GM19452 (cell line): ENCODE measurements at regions not wholly inside any gene's neighbourhood (a gene's known extent, or its start where the extent isn't known, plus 50 kb on each side); places are given as distances from the start of the nearest gene placed in this dataset.
"Not testable (repeated sequence)": the region's sequence is repeated elsewhere in the genome, so short reads cannot be mapped to it uniquely, and the experiment has no call there.

ENCODE experiments used
- ATAC-seq: cut with Tn5 transposase; IDR thresholded peaks from one replicate; pipeline ENCODE4 v1.9.1; 2021; ENCODE audit not compliant: unreplicated experiment

GRCh38 chr4:155592179-155592937 is 74.3 kb upstream of the GUCY1A1 start:
- no peak for ATAC-seq

DNA sequence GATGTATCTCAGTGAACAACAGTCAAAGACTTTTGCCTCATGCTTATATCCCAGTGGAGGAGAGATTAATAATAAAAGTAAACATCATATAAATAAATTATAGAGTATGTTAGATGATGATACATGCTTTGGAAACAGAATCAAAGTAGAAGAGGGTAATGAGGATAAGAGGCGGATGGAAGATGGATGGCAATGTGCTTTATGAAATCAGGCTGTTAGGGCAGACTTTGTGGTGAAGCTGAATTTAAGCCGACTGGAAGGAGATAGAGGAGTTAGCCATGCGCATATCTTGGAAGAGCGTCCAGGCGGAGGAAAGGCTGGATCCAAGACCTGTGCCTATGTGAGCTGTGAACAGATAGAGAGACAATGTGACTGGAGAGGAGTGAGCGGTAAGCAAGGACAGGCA is 74.9 kb upstream of the GUCY1A1 start:
- ATAC-seq, result no peak

GRCh38 chr4:155590796-155591585 is 75.7 kb upstream of the GUCY1A1 start:
- no peak for ATAC-seq

DNA sequence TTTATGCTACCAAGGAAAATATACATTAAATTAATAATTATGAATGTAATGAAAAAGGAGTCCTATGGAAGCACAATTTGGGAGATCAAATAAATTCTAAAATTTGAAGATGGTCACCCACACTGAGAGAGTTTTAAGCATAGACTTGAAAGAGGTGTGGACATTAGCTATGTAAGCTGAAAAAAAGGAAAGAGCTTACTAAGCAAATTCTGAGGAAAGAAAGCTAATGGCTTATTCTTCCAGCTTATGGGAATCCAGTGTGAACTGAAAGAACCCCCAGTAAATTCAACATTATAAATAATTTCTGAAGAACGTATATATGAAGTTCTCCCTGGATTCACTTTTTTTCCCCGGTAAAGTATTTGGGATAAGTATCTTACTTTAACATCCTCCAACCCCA is 78.2 kb upstream of the GUCY1A1 start:
- no peak for ATAC-seq

DNA sequence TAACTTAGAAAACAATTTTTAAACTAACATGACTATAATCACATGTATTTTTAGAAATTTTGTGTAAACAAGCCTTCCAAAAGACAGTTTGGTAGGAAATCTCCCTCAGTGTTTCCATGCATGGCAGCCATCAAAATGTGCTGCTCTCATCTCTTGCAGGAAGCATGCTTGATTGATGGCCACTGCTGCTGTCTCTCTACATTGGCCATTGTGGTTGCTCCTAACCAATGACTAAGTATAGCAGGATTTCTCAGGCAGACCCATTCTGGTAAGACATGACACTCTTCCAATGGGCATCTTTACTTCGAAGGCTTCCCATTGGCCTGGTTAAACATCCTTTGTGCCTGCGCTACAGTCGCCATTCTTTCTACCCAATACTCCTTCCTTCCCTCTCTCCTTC is 78.9 kb upstream of the GUCY1A1 start:
- no peak for ATAC-seq

DNA sequence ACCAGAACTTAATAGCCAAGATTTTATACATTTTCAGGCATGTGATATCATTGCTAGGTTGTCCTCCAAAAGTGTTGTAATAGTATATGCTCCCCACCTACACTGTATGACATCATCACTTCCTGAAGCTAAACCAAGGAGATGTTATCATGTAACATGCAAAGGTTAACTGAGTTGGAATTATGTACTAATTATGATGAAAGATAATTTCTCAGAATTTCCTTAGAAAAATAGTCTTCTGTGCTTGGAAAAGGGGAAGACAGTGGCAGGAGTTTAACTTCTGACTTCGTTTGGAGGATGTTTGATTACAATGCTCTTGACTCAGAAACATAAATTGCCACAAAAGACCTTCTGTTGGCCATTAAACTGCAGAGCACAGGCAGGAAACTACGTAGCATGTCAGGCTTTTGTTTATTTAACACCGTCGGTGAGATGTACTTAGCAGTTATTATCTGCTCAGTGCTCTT is 83.6 kb upstream of the GUCY1A1 start:
- no peak for ATAC-seq

GRCh38 chr4:155582041-155582440 is 84.6 kb upstream of the GUCY1A1 start:
- ATAC-seq, result no peak

GRCh38 chr4:155578726-155579370 is 87.8 kb upstream of the GUCY1A1 start:
- no peak for ATAC-seq

GRCh38 chr4:155578219-155578618 is 88.4 kb upstream of the GUCY1A1 start:
- no peak for ATAC-seq

DNA sequence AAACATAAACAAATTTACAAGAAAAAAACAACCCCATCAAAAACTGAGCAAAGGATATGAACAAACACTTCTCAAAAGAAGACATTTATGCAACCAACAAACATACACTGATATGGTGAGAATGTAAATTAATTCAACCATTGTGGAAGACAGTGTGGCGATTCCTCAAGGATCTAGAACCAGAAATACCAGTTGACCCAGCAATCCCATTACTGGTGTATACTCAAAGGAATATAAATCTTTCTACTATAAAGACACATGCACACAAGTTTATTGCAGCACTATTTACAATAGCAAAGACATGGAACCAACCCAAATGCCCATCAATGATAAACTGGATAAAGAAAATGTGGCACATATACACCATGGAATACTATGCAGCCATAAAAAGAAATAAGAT is 92.3 kb upstream of the GUCY1A1 start:
- not testable (repeated sequence) for ATAC-seq

DNA sequence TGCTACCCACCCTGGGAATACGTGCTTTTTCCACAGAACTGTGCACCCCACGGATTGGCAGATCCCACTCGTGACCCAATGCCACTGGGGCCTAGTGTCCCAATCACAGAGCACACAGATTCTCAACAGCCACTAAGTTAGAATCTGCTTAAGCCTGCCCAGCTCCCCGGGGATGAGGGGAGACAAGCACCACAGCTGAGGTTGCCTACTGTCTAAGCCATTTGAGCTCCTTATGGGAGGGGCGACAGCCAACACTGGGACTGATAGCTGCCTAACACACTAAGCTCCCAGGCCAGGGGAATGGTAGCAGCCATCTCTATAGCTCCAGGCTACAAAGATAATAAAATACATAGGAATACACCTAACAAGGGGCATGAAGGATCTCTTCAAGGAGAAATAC is 93.5 kb upstream of the GUCY1A1 start:
- ATAC-seq, result no peak

- no peak for ATAC-seq
Measured at GRCh38 chr4:155572106-155572703, 94.4 kb upstream of the GUCY1A1 start.

DNA sequence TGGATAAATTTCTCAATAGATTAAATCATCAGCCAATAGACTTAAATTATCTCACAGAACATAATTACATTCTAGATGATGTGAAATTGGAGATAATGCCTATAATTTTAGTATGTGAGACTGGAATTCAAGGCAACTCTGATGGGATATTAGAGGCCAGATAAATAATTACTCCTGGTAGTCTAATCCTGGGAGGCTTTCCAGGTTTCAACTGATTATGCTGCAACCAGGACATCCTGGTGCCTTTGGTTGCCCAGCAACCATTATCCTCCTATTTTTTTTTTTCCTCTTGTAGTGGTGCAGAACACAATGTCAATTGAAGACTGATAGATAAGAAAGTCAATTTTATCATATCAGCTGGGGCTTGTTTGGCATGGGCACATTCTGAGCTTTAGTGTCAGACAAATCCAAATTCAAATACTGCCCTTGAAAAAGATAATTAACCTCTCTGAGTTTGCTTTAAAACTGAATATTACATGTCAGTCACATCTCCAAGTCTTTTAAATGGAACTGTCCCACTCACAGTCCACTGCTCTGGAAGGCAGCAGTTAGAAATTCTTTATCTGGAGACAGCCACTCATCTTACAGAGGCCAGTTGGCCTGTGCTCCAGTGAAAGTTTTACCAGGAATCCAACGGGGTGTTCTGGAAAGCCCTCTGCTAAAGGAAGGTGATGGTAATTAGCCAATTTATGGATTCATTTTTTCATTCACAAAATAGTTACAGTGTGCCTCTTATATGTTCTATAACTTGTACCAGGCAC is 95.3 kb upstream of the GUCY1A1 start:
- no peak for ATAC-seq

DNA sequence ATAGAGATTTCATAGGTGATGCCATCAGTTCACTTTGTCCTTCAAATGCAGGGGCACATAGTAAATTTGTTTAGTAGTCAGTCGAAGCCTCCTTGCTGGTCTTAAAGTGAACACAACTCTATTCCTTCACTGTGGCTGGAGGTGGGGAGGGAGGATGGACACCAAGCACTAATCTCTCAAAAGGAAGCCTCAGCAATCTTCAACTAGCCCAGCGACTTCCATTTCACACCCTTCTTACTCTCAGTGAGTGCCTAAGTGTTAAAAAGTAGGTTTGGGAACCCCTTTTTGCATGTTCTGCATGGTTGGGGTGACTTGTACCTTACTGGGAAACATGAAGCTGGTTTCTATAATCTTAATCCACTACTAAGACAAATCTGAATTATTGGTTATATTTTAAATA is 96.0 kb upstream of the GUCY1A1 start:
- ATAC-seq, result no peak

GRCh38 chr4:155569960-155570515 is 96.6 kb upstream of the GUCY1A1 start:
- ATAC-seq, result no peak

DNA sequence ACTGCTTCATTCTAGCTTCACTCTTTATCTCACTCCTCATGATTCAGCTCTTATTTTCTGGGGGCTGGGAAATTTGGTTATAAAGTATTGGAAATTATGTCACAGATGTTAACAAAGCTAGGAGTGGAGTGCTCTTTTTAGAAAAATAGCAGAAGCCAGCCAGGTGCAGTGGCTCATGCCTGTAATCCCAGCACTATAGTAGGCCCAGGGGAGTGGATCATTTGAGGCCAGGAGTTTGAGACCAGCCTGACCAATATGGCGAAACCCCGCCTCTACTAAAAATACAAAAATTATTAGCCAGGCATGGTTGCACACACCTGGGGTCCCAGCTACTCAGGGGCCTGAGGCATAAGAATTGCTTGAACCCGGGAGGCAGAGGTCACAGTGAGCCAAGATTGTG is 97.2 kb upstream of the GUCY1A1 start:
- ATAC-seq, result no peak

GRCh38 chr4:155568641-155569220 is 97.9 kb upstream of the GUCY1A1 start:
- no peak for ATAC-seq

- no peak for ATAC-seq
Measured at GRCh38 chr4:155566354-155566753, 100.3 kb upstream of the GUCY1A1 start.

DNA sequence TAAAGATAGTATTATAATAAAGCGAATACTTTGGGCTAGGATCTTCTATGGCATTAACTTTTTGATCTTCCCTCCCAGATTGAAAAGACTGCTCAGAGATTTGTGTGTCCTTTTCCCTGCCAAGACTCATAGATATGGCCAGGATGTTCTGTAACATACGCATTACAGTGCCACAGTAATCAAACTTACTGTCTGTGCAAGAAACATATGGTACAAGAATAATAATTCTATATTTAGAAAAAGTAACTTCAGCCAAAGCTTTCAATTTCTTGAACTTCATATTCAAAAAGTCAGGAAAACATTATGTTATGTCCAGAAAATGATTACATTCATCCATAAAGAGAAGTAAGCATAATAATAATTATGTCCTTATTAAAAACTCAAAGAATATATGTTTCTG is 100.9 kb upstream of the GUCY1A1 start:
- ATAC-seq, result no peak

DNA sequence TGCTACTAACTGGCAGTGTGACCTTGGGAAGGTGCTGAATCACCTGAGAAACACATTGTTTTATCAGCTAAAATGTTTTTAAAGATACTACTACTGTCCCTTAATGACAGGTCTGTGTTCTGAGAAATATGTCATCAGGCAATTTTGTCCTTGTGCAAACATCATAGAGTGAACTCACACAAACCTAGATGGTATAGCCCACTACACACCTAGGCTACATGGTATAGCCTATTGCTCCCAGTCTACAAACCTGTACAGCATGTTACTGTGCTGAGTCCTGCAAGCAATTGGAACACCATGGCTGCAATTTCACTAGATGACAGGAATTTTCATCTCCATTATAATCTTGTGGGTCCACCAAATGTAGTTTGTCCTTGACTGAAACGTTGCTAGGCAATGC is 101.3 kb upstream of the GUCY1A1 start:
- ATAC-seq, result no peak
